OCI-LY7 (cell line): ENCODE measurements at regions not wholly inside any gene's neighbourhood (a gene's known extent, or its start where the extent isn't known, plus 50 kb on each side); places are given as distances from the start of the nearest gene placed in this dataset.

Experiments used
- BruUV-seq: library from RNA; stranded (reverse); fragments of 400-500 nt; replicated peaks from 2 replicates; lab custom pipeline; 2021; lab: Mats Ljungman, UMichigan
- CTCF ChIA-PET: fragments of 300-600 bp; sonication (Branson Sonifier 250); formaldehyde crosslinking; loops from one replicate; lab custom pipeline; 2022; ENCODE audit warnings: antibody characterized with exemption; ENCODE audit not compliant: unreplicated experiment; lab: Charles Lee
- POLR2A ChIA-PET: fragments of 300-600 bp; sonication (Branson Sonifier 250); formaldehyde crosslinking; loops from one replicate; lab custom pipeline; 2022; ENCODE audit warnings: antibody characterized with exemption; lab: Charles Lee
- DNase-seq: peaks from one replicate; pipeline ENCODE4 v3.0.0-alpha.2; 2015; ENCODE audit warnings: low spot score
- H2AFZ ChIP-seq: fragments of 200-600 bp; sonication (generic), shearing (Covaris generic); 2 replicates; pipeline ENCODE4 v1.6.1; 2014; ENCODE audit warnings: mild to moderate bottlenecking, antibody characterized with exemption, low read length, moderate library complexity
- H3K27ac ChIP-seq: fragments of 200-600 bp; sonication (generic); 2 replicates; pipeline ENCODE4 v1.5.1; 2014; ENCODE audit warnings: mixed run types, low read depth, mild to moderate bottlenecking, moderate library complexity, low read length, inconsistent platforms; ENCODE audit not compliant: poor library complexity, severe bottlenecking
- H3K36me3 ChIP-seq: fragments of 200-600 bp; sonication (generic); 2 replicates; pipeline ENCODE4 v1.6.1; 2014; ENCODE audit warnings: mild to moderate bottlenecking, antibody characterized with exemption, low read length, moderate library complexity, mixed read lengths; ENCODE audit not compliant: insufficient read depth
- H3K4me1 ChIP-seq: fragments of 200-600 bp; sonication (generic); 2 replicates; pipeline ENCODE4 v1.5.1; 2014; ENCODE audit warnings: mild to moderate bottlenecking, low read length; ENCODE audit not compliant: insufficient read depth, poor library complexity, severe bottlenecking
- H3K4me2 ChIP-seq: fragments of 200-600 bp; sonication (generic); 2 replicates; pipeline ENCODE4 v1.6.1; 2014; ENCODE audit warnings: mild to moderate bottlenecking, low read length
- H3K4me3 ChIP-seq: fragments of 200-600 bp; sonication (generic); 2 replicates; pipeline ENCODE4 v1.5.1; 2014; ENCODE audit warnings: mild to moderate bottlenecking, low read depth, low read length; ENCODE audit not compliant: poor library complexity, severe bottlenecking
- H3K79me2 ChIP-seq: fragments of 200-600 bp; sonication (generic); 2 replicates; pipeline ENCODE4 v1.6.1; 2016; ENCODE audit warnings: low read depth, mild to moderate bottlenecking, low read length, moderate library complexity, mixed read lengths; ENCODE audit not compliant: insufficient read depth
- H3K9me2 ChIP-seq: fragments of 200-600 bp; sonication (generic); 2 replicates; pipeline ENCODE4 v1.6.1; 2016; ENCODE audit warnings: mild to moderate bottlenecking, low read length, mixed read lengths; ENCODE audit not compliant: insufficient read depth
- H3K9me3 ChIP-seq: fragments of 200-600 bp; sonication (generic); 2 replicates; pipeline ENCODE4 v1.6.1; 2014; ENCODE audit warnings: mild to moderate bottlenecking, mixed run types, low read length, mixed read lengths
- H4K20me1 ChIP-seq: fragments of 200-600 bp; sonication (generic); 2 replicates; pipeline ENCODE4 v1.6.1; 2014; ENCODE audit warnings: mild to moderate bottlenecking, antibody characterized with exemption, low read length, moderate library complexity, mixed read lengths; ENCODE audit not compliant: insufficient read depth
- EZH2phosphoT487 ChIP-seq: fragments of 200-600 bp; sonication (generic); IDR thresholded peaks from 2 replicates; pipeline ENCODE4 v1.6.1; 2018; ENCODE audit warnings: low read depth, borderline replicate concordance, mild to moderate bottlenecking, mixed run types, antibody characterized with exemption, low read length, moderate library complexity, mixed read lengths
- intact Hi-C: fragments of 100-400 bp; cut with micrococcal nuclease; formaldehyde crosslinking; loops from one replicate; pipeline ENCODE4 v1.10.0; 2022; ENCODE audit not compliant: unreplicated experiment
- TF ChIP-seq, protein P1 (sequence below): fragments of 200-600 bp; sonication (generic); conservative IDR thresholded peaks from 2 replicates; pipeline ENCODE4 v1.5.1; 2014; ENCODE audit warnings: mild to moderate bottlenecking, antibody characterized with exemption, low read length, moderate library complexity, mixed read lengths

DNA sequence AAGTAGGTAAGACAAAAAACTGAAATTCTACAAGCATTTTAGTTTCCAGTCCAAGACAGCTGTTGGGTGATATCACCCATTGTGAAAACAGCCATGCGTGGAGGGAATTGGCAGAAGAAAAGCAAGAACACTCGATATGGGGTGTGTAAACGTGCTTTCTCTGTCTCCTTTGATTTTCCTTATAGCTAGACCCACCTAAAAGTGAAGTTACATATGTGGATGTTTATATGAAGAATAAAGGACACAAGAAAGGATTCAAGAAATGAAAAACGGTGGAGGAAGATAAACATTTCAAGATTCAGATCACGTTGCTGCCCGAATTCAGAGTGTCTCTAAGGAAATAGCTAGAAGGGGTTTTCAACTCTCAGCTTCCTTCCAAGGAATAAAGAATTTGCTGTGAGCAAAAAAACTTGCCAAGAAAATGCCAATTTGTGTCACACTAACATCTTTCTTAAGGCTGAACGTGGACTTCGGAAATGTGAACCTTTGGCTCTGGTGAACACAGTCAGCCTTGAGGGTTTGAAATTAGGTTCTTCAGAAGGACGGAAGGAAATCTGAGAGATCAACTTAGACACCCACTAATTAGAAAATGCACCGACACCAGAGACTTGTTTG is 269.0 kb upstream of the ADAMTS9 start:
- Histone ChIP-seq H3K79me2 (no peaks in the 10 kb centered on the region), H3K9me2 (no peaks in the 10 kb centered on the region), H4K20me1 (no peaks in the 10 kb centered on the region), H3K27ac (no peak overlapping the region), H3K4me1 (no peaks in the 10 kb centered on the region), H2AFZ (no peak overlapping the region), H3K4me2 (no peak overlapping the region), H3K36me3 (no peaks in the 10 kb centered on the region), H3K4me3 (no peak overlapping the region), H3K9me3 (no peaks in the 10 kb centered on the region)
- BruUV-seq: no TSS peak
- ChIA-PET CTCF (no interaction called here), POLR2A (interaction anchor here (0.6 kb wide), 1 partner anchor 1288 kb away, joined by 3 read pairs; no protein-coding TSS in a partner anchor)
- no peak for TF ChIP-seq EZH2phosphoT487
- TF ChIP-seq, protein P1, sequence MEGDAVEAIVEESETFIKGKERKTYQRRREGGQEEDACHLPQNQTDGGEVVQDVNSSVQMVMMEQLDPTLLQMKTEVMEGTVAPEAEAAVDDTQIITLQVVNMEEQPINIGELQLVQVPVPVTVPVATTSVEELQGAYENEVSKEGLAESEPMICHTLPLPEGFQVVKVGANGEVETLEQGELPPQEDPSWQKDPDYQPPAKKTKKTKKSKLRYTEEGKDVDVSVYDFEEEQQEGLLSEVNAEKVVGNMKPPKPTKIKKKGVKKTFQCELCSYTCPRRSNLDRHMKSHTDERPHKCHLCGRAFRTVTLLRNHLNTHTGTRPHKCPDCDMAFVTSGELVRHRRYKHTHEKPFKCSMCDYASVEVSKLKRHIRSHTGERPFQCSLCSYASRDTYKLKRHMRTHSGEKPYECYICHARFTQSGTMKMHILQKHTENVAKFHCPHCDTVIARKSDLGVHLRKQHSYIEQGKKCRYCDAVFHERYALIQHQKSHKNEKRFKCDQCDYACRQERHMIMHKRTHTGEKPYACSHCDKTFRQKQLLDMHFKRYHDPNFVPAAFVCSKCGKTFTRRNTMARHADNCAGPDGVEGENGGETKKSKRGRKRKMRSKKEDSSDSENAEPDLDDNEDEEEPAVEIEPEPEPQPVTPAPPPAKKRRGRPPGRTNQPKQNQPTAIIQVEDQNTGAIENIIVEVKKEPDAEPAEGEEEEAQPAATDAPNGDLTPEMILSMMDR: no peak
- intact Hi-C loops: no loop called here
- DNase-seq: no peak

GRCh38 chr3:64954995-64955636 is 267.3 kb upstream of the ADAMTS9 start:
- no peak overlapping the region for H2AFZ ChIP-seq
- H3K9me3 ChIP-seq: no peaks in the 10 kb centered on the region
- H3K36me3 ChIP-seq: no peaks in the 10 kb centered on the region
- no peaks in the 10 kb centered on the region for H3K9me2 ChIP-seq
- CTCF ChIA-PET: no interaction called here
- no peaks in the 10 kb centered on the region for H3K4me1 ChIP-seq
- no peak overlapping the region for H3K4me3 ChIP-seq
- H3K27ac ChIP-seq: no peak overlapping the region
- no peaks in the 10 kb centered on the region for H3K79me2 ChIP-seq
- no TSS peak for BruUV-seq
- no peak for DNase-seq
- intact Hi-C loops: no loop called here
- no peaks in the 10 kb centered on the region for H4K20me1 ChIP-seq
- no peak overlapping the region for H3K4me2 ChIP-seq
- TF ChIP-seq, protein P1: no peak
- TF ChIP-seq EZH2phosphoT487: no peak
- POLR2A ChIA-PET: no interaction called here

DNA sequence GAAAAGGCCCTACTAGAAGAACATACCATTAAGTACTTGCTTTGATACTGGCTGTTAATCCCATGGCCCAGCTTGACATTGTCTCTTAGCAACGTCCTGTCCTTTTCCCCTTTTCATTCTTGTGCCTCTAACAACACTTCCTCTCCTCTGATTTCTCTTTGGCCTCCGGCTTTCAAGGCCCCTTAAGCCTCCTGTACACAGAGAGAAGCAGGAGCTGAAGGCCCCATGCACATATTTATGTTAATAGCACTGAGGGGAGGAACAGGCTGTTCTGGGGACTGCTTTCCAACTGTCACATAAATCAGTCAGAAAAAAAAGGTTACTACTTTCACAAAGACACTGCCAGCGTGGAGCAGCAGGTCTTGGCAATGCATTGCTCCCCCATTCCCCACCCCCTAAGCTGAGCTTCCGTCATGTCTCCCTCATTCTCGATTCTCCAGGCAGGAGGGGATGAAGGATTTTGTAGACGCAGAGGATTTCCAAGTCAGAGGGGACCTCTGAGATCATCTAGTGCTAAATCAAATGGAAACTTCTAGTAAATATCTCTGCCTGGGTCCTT is 257.4 kb upstream of the ADAMTS9 start:
- H3K9me3 ChIP-seq: no peaks in the 10 kb centered on the region
- intact Hi-C loops: no loop called here
- H3K4me3 ChIP-seq: no peak overlapping the region
- H3K79me2 ChIP-seq: no peaks in the 10 kb centered on the region
- no peak overlapping the region for H3K27ac ChIP-seq
- no peaks in the 10 kb centered on the region for H3K9me2 ChIP-seq
- TF ChIP-seq, protein P1: no peak
- TF ChIP-seq EZH2phosphoT487: no peak
- H2AFZ ChIP-seq: no peak overlapping the region
- H3K4me2 ChIP-seq: no peak overlapping the region
- BruUV-seq: no TSS peak
- DNase-seq: no peak
- no peaks in the 10 kb centered on the region for H4K20me1 ChIP-seq
- ChIA-PET CTCF (interaction anchor here (0.5 kb wide), 1 partner anchor 24 kb away, joined by 4 read pairs; no protein-coding TSS in a partner anchor), POLR2A (interaction anchor here (0.6 kb wide), 1 partner anchor 907 kb away, joined by 3 read pairs; no protein-coding TSS in a partner anchor)
- H3K4me1 ChIP-seq: no peaks in the 10 kb centered on the region
- H3K36me3 ChIP-seq: no peaks in the 10 kb centered on the region
